Neural cell (in vitro differentiated cells): ENCODE measurements at regions not wholly inside any gene's neighbourhood (a gene's known extent, or its start where the extent isn't known, plus 50 kb on each side); places are given as distances from the start of the nearest gene placed in this dataset.
"Not testable (repeated sequence)": the region's sequence is repeated elsewhere in the genome, so short reads cannot be mapped to it uniquely, and the experiment has no call there.

Experiments
- CTCF ChIP-seq: fragments of 450-650 bp; IDR thresholded peaks from 2 replicates; pipeline ENCODE4 v1.5.1; 2014; ENCODE audit warnings: antibody characterized with exemption, mild to moderate bottlenecking, moderate library complexity; ENCODE audit not compliant: poor library complexity, severe bottlenecking
- EP300 ChIP-seq: fragments of 450-650 bp; conservative IDR thresholded peaks from 2 replicates; pipeline ENCODE4 v1.6.1; 2014; ENCODE audit warnings: antibody characterized with exemption, mild to moderate bottlenecking, moderate library complexity; ENCODE audit not compliant: poor library complexity, severe bottlenecking
- EZH2 ChIP-seq: fragments of 200-600, 300-800 bp; shearing (Covaris generic), sonication (generic); IDR thresholded peaks from 2 replicates; pipeline ENCODE4 v1.6.1; 2014; ENCODE audit warnings: antibody characterized with exemption, low read length, borderline replicate concordance, mild to moderate bottlenecking; ENCODE audit not compliant: insufficient read depth, poor library complexity, severe bottlenecking
- MXI1 ChIP-seq: fragments of 450-650 bp; conservative IDR thresholded peaks from 2 replicates; pipeline ENCODE4 v1.6.1; 2014; ENCODE audit warnings: antibody characterized with exemption, mild to moderate bottlenecking; ENCODE audit not compliant: poor library complexity, severe bottlenecking
- POLR2AphosphoS5 ChIP-seq: IDR thresholded peaks from 2 replicates; pipeline ENCODE4 v1.6.1; 2012
- RAD21 ChIP-seq: fragments of 450-650 bp; conservative IDR thresholded peaks from 2 replicates; pipeline ENCODE4 v1.6.1; 2014; ENCODE audit warnings: antibody characterized with exemption, mild to moderate bottlenecking, moderate library complexity
- REST ChIP-seq: IDR thresholded peaks from 2 replicates; pipeline ENCODE4 v1.6.1; 2012; ENCODE audit warnings: borderline replicate concordance

GRCh38 chr3:106072596-106072995, 203.8 kb upstream of the CBLB start:
- TF ChIP-seq REST, POLR2AphosphoS5, CTCF, MXI1, RAD21, EP300, EZH2: not testable (repeated sequence)
